HFF-Myc (cell line): ENCODE measurements at regions not wholly inside any gene's neighbourhood (a gene's known extent, or its start where the extent isn't known, plus 50 kb on each side); places are given as distances from the start of the nearest gene placed in this dataset.

Experiments
- DNase-seq: peaks from one replicate; pipeline ENCODE4 v3.0.0-alpha.2; 2011; ENCODE audit warnings: low read depth; ENCODE audit errors: extremely low read depth
- H3K4me3 ChIP-seq: replicated peaks from 2 replicates; pipeline ENCODE4 v1.5.1; 2011; ENCODE audit warnings: low read depth, mild to moderate bottlenecking, control low read depth, low read length
- CTCF ChIP-seq: IDR thresholded peaks from 2 replicates; pipeline ENCODE4 v1.5.1; 2012; ENCODE audit warnings: mild to moderate bottlenecking, low read depth, low read length, control low read depth; ENCODE audit errors: missing control alignments

DNA sequence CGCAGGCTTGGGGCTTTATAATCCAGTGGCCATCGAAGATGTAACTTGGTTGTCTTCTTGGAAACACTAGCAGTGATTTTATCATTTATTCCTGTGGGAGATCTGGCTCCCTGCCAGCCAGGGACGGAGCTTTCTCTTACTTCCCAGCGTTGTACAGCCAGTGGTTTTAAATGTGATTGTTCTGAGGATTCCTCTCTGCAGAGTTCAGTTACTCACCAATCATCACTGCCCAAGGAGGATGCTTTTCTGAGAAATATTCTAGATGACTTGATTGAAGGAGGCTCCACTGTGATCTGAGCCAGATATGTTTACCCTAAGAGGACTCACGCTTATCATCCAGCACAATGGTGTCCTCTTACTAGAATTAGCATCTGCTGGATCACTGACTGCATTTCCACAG lies 744.3 kb downstream of the RNF144A start:
- no peak for DNase-seq
- TF ChIP-seq CTCF, result no peak
- no peak overlapping the region for H3K4me3 ChIP-seq

GRCh38 chr2:7665880-7666279 lies 748.7 kb downstream of the RNF144A start:
- no peak for DNase-seq
- no peak overlapping the region for H3K4me3 ChIP-seq
- no peak for TF ChIP-seq CTCF

DNA sequence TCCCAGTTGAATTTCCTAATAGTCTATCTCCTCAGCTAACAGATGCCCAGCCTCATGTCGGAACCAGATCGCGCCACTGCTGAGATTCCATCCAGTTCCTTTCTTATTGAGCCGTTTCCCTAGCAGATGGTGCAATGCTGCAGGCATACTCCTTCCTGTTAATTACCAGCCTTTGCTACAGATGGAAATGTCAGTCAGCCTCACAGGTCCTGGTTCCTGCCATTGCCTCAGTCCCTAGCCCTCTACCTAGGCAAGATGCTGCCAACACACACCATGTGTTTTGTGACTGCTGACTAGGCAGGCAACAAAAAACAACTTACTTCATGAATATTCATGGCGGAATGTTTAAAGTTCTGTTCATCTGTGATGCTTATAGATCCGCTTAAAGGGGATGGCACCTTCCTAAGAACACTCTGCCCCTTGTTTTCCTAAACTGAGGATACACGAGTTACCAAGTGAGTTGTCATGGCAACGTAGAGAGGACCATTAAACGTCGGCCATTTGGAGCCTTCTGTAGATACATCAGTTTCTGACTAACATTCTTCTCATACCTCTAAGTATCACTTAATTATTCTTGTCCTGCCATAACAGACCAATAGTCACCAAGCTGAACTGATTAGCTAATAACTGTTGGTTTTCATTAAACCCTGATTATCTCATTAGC lies 749.5 kb downstream of the RNF144A start:
- H3K4me3 ChIP-seq, result no peak overlapping the region
- no peak for DNase-seq
- no peak for TF ChIP-seq CTCF

DNA sequence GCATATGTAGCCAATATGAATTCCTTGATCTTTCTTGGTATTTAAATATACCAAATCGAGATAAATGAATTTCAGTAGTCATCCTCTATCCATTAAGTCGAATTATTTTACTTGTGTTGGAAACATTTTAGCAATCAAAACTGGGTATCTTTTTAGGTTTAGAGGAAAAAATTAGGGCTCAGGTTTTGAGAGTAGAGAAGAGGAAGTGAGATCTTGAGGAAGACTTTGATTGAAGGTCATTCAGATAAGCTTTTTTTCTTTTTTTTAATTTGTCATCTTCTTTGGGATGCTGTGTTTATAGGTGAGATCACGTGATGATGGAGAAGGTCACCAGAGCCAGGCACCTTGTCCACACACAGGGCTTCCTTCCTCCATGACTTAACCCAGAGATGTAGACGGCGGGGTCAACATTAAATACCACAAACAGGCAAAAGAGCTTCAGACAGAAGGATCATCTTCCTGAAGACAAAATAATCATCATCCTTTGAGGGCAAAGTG lies 750.1 kb downstream of the RNF144A start:
- TF ChIP-seq CTCF, result no peak
- no peak for DNase-seq
- no peak overlapping the region for H3K4me3 ChIP-seq

- TF ChIP-seq CTCF, result no peak
- no peak for DNase-seq
- no peak overlapping the region for H3K4me3 ChIP-seq
These were observed 753.9 kb downstream of the RNF144A start for GRCh38 chr2:7670905-7671641.

GRCh38 chr2:7672027-7672684 lies 754.9 kb downstream of the RNF144A start:
- H3K4me3 ChIP-seq, result no peak overlapping the region
- peak; percentile 78 for TF ChIP-seq CTCF
- peak; percentile 38 for DNase-seq
